ENCODE measurements at regions not wholly inside any gene's neighbourhood (a gene's known extent, or its start where the extent isn't known, plus 50 kb on each side); places are given as distances from the start of the nearest gene placed in this dataset.

DNA sequence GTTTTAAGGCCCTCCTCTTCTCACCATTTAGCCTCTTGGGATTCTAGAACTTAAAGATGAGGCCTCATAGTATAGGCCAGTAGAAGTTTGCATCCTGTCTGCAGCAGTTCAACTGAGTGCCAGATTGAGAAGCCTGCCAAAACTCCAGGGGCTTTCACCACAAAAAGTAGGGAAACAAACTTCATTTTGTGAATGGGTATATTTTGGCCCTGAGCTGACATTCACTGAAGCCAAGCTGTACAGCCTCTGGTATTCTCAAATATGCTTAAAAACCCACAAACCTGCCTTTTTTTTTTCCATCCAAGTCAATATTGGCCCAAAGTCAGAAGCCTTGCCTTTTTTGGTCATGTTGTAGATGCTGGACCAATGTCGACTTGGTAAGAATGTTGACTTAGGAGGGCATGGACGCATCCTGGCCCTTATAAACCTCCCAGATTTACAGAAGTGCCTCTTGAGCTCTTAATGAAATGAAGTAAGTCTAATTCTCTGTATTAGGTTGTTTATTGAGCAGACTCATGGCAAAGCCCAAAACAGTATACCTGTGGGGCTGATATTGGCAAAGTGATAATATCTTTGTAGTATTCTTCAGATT lies 337.5 kb downstream of the CHRM3 start:
- TF ChIP-seq, protein P1, sequence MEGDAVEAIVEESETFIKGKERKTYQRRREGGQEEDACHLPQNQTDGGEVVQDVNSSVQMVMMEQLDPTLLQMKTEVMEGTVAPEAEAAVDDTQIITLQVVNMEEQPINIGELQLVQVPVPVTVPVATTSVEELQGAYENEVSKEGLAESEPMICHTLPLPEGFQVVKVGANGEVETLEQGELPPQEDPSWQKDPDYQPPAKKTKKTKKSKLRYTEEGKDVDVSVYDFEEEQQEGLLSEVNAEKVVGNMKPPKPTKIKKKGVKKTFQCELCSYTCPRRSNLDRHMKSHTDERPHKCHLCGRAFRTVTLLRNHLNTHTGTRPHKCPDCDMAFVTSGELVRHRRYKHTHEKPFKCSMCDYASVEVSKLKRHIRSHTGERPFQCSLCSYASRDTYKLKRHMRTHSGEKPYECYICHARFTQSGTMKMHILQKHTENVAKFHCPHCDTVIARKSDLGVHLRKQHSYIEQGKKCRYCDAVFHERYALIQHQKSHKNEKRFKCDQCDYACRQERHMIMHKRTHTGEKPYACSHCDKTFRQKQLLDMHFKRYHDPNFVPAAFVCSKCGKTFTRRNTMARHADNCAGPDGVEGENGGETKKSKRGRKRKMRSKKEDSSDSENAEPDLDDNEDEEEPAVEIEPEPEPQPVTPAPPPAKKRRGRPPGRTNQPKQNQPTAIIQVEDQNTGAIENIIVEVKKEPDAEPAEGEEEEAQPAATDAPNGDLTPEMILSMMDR (IDR thresholded peaks at IDR 0.05): no peak
- TF ChIP-seq POLR2AphosphoS5 (IDR thresholded peaks at IDR 0.05): no peak
- TF ChIP-seq POLR2A (IDR thresholded peaks at IDR 0.05): no peak
- TF ChIP-seq EP300 (IDR thresholded peaks at IDR 0.05): no peak

Data from suprapubic skin (tissue), 4 donors.